Peyer's patch (tissue), 4 donors: ENCODE measurements at regions not wholly inside any gene's neighbourhood (a gene's known extent, or its start where the extent isn't known, plus 50 kb on each side); places are given as distances from the start of the nearest gene placed in this dataset.

ENCODE experiments used
- DNase-seq, 3 donors: peaks; one replicate each; pipeline ENCODE4 v3.0.0-alpha.2; 2017 to 2019
- H3K27ac ChIP-seq, 4 donors: fragments of 200-600 bp; sonication (generic); one replicate each; pipeline ENCODE4 v1.5.1; 2016 to 2019
- H3K27me3 ChIP-seq, 2 donors: fragments of 200-600 bp; sonication (generic); one replicate each; pipeline ENCODE4 v1.5.1; 2019
- H3K36me3 ChIP-seq, 3 donors: fragments of 200-600 bp; sonication (generic); one replicate each; pipeline ENCODE4 v1.5.1; 2016 to 2019
- H3K4me1 ChIP-seq, 4 donors: fragments of 200-600 bp; sonication (generic); one replicate each; pipeline ENCODE4 v1.5.1; 2016 to 2019
- H3K4me3 ChIP-seq, 4 donors: fragments of 200-600 bp; sonication (generic); 1 replicate in 3 of 4; 2 replicates in 1 of 4; pipeline ENCODE4 v1.5.1; 2016 to 2019; ENCODE audit warnings: mild to moderate bottlenecking in 1 of 4
- H3K9me3 ChIP-seq, 4 donors: fragments of 200-600 bp; sonication (generic); one replicate each; pipeline ENCODE4 v1.5.1; 2016 to 2019; ENCODE audit warnings: mild to moderate bottlenecking in 1 of 4
- POLR2A ChIP-seq, 2 donors: fragments of 450-650 bp; IDR thresholded peaks; one replicate each; pipeline ENCODE4 v1.5.1; 2017; ENCODE audit warnings: antibody characterized with exemption in 2 of 2, mild to moderate bottlenecking in 2 of 2, moderate library complexity in 2 of 2
- TF ChIP-seq, protein P1 (sequence below), 6 experiments: fragments of 450-650 bp in 4 of 6; fragments of 200-600 bp in 2 of 6; sonication (generic) in 1 of 6; IDR thresholded peaks; one replicate each; pipeline ENCODE4 v1.5.1; 2017 to 2019; ENCODE audit warnings: antibody characterized with exemption in 6 of 6, mild to moderate bottlenecking in 3 of 6, moderate library complexity in 1 of 6

DNA sequence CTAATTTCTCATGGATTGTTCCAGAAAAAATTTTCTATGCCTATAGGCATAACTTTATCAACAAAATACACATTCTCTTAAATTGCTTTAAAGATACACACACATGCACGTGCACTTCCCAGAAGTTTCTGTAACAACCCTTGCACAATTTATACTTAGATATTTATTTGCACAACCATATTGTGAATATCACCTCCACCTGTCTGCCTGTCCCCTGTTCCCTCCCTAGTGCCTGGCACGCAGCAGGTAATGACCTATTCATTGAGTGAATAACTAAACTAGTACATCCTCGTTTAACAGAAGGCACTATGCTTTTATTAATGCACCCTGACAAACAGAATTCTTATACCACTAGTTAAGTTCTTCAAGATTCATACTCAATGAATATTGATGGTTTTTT, 198.9 kb downstream of the BCAS1 start:
- TF ChIP-seq, protein P1, sequence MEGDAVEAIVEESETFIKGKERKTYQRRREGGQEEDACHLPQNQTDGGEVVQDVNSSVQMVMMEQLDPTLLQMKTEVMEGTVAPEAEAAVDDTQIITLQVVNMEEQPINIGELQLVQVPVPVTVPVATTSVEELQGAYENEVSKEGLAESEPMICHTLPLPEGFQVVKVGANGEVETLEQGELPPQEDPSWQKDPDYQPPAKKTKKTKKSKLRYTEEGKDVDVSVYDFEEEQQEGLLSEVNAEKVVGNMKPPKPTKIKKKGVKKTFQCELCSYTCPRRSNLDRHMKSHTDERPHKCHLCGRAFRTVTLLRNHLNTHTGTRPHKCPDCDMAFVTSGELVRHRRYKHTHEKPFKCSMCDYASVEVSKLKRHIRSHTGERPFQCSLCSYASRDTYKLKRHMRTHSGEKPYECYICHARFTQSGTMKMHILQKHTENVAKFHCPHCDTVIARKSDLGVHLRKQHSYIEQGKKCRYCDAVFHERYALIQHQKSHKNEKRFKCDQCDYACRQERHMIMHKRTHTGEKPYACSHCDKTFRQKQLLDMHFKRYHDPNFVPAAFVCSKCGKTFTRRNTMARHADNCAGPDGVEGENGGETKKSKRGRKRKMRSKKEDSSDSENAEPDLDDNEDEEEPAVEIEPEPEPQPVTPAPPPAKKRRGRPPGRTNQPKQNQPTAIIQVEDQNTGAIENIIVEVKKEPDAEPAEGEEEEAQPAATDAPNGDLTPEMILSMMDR (IDR thresholded peaks at IDR 0.05) = no peak
- no peak for TF ChIP-seq POLR2A (IDR thresholded peaks at IDR 0.05)
- H3K27ac ChIP-seq = peak overlapping the region; percentile 53 to 74 (median 72)
- no peaks in the 10 kb centered on the region for H3K36me3 ChIP-seq
- no peak overlapping the region for H3K4me3 ChIP-seq
- no peaks in the 10 kb centered on the region for H3K9me3 ChIP-seq
- no peaks in the 10 kb centered on the region for H3K27me3 ChIP-seq
- peaks cover 0 to 50% (median 19%) of the 10 kb centered on the region in 4 donors for H3K4me1 ChIP-seq
- no peak for DNase-seq

GRCh38 chr20:53870426-53871315, 199.7 kb downstream of the BCAS1 start:
- DNase-seq = no peak
- no peak for TF ChIP-seq POLR2A (IDR thresholded peaks at IDR 0.05)
- TF ChIP-seq, protein P1 (IDR thresholded peaks at IDR 0.05) = no peak

GRCh38 chr20:53869466-53870258, 200.7 kb downstream of the BCAS1 start:
- H3K4me3 ChIP-seq = no peak overlapping the region
- no peaks in the 10 kb centered on the region for H3K27me3 ChIP-seq
- peak in 1 of 2 donors; percentile 8 for TF ChIP-seq POLR2A (IDR thresholded peaks at IDR 0.05)
- TF ChIP-seq, protein P1 (IDR thresholded peaks at IDR 0.05) = peak; percentile 45 to 95 (median 92)
- H3K27ac ChIP-seq = peak overlapping the region; percentile 53 to 77 (median 68)
- H3K36me3 ChIP-seq = no peaks in the 10 kb centered on the region
- DNase-seq = peak in 2 of 3 donors; percentile 86 to 91
- H3K4me1 ChIP-seq = peaks cover 0 to 67% (median 27%) of the 10 kb centered on the region in 4 donors
- no peaks in the 10 kb centered on the region for H3K9me3 ChIP-seq

More at GRCh38 chr20:53870426-53871315, 199.7 kb downstream of the BCAS1 start:
- peak overlapping the region; percentile 53 to 77 (median 68) for H3K27ac ChIP-seq
- no peaks in the 10 kb centered on the region for H3K27me3 ChIP-seq
- peak overlapping the region in 1 of 4 donors; percentile 15 for H3K4me3 ChIP-seq
- no peaks in the 10 kb centered on the region for H3K36me3 ChIP-seq
- H3K9me3 ChIP-seq = no peaks in the 10 kb centered on the region
- H3K4me1 ChIP-seq = peaks cover 0 to 56% (median 24%) of the 10 kb centered on the region in 4 donors

DNA sequence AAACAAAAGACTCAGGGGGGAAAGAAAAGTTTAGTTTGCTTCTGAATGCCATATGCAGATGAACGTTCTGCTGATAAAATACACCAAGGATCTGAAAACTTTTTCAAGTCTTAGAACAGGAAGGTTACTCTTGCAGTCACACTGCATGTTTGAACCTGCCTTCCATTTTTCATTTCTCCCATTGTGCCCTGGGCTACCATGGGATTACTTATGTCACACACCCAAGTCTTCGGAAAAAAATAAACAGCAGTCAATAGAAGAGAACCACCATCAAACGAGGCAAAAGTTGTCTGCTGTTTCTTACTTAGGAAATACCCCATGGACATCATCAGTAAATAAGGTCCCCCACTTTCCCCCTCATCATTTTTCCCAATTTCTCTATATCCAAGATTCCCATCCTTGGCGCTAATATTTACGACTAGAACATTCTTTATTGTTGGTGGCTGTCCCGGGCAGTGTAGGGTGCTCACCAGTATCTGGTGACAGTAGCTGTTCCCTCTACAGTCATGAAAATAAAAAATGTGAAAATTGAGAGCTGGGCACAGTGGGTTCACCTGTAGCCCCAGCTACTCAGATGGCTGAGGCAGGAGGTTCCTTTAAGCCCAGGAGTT, 202.5 kb downstream of the BCAS1 start:
- Histone ChIP-seq H3K27ac (peak overlapping the region; percentile 69 to 91 (median 78)), H3K27me3 (no peaks in the 10 kb centered on the region), H3K4me3 (no peak overlapping the region), H3K4me1 (peaks cover 0 to 70% (median 24%) of the 10 kb centered on the region in 4 donors), H3K36me3 (no peaks in the 10 kb centered on the region), H3K9me3 (no peaks in the 10 kb centered on the region)
- DNase-seq = no peak
- no peak for TF ChIP-seq POLR2A (IDR thresholded peaks at IDR 0.05)
- TF ChIP-seq, protein P1 (IDR thresholded peaks at IDR 0.05) = no peak
